T-cell (primary cell): ENCODE measurements at regions not wholly inside any gene's neighbourhood (a gene's known extent, or its start where the extent isn't known, plus 50 kb on each side); places are given as distances from the start of the nearest gene placed in this dataset.

Experiments
- ATAC-seq, 4 experiments: fragments of 200-7000 bp in 3 of 4; fragments of 150-1000 bp in 1 of 4; cut with Tn5 transposase; replicated peaks in 1 of 4; 1 replicate in 3 of 4; 2 replicates in 1 of 4; pipeline ENCODE4 v1.10.0; 2021; ENCODE audit warnings: moderate library complexity in 3 of 4, mild to moderate bottlenecking in 2 of 4, moderate number of reproducible peaks in 1 of 4
- CTCF ChIA-PET, 2 donors: fragments of 300-600 bp; sonication (Branson Sonifier 250); formaldehyde crosslinking; loops; one replicate each; lab custom pipeline; 2022; ENCODE audit warnings: antibody characterized with exemption in 2 of 2; lab: Charles Lee
- POLR2A ChIA-PET, 2 donors: fragments of 300-600 bp; sonication (Branson Sonifier 250); formaldehyde crosslinking; loops; one replicate each; lab custom pipeline; 2022; ENCODE audit warnings: antibody characterized with exemption in 2 of 2; lab: Charles Lee
- DNase-seq, 35 experiments: peaks; one replicate each; pipeline versions ENCODE4 v3.0.0 to v3.0.0-alpha.2; 2013 to 2023
- H3K27ac ChIP-seq: one replicate; pipeline ENCODE4 v1.5.1; 2013; ENCODE audit warnings: low read length
- H3K27me3 ChIP-seq, 2 experiments: replicated peaks in 1 of 2; 1 replicate in 1 of 2; 2 replicates in 1 of 2; pipeline versions ENCODE4 v1.6.1 to v1.7.0; 2013; ENCODE audit warnings: low read length in 1 of 2, mixed read lengths in 1 of 2; ENCODE audit not compliant: control insufficient read depth in 2 of 2, insufficient read depth in 2 of 2; ENCODE audit errors: extremely low read depth in 1 of 2
- H3K36me3 ChIP-seq, 2 donors: 1 replicate in 1 of 2; 2 replicates in 1 of 2; pipeline versions ENCODE4 v1.6.1 to v1.7.0; 2013; ENCODE audit warnings: low read length in 1 of 2; ENCODE audit not compliant: control insufficient read depth in 2 of 2, insufficient read depth in 1 of 2; ENCODE audit errors: extremely low read depth in 1 of 2
- H3K4me1 ChIP-seq, 2 experiments: 1 replicate in 1 of 2; 2 replicates in 1 of 2; pipeline versions ENCODE4 v1.6.1 to v1.7.0; 2013; ENCODE audit warnings: low read length in 2 of 2, mixed read lengths in 1 of 2; ENCODE audit not compliant: insufficient read depth in 2 of 2, control insufficient read depth in 1 of 2; ENCODE audit errors: extremely low read depth in 1 of 2
- H3K4me3 ChIP-seq, 2 donors: 1 replicate in 1 of 2; 2 replicates in 1 of 2; pipeline versions ENCODE4 v1.5.1 to v1.7.0; 2013; ENCODE audit warnings: mild to moderate bottlenecking in 2 of 2, low read length in 1 of 2, moderate library complexity in 1 of 2; ENCODE audit not compliant: control insufficient read depth in 1 of 2; ENCODE audit errors: extremely low read depth in 1 of 2
- H3K9me3 ChIP-seq: 2 replicates; pipeline ENCODE4 v1.7.0; 2013
- H3K27ac Mint-ChIP-seq, 2 donors: one replicate each; pipeline ENCODE4 v1.8.0; 2020 to 2021; ENCODE audit warnings: mild to moderate bottlenecking in 2 of 2, mixed read lengths in 2 of 2
- H3K27me3 Mint-ChIP-seq, 2 donors: one replicate each; pipeline ENCODE4 v1.8.0; 2021 to 2022; ENCODE audit warnings: mixed read lengths in 2 of 2
- H3K36me3 Mint-ChIP-seq: one replicate; pipeline ENCODE4 v1.8.0; 2021; ENCODE audit warnings: mixed read lengths
- H3K4me1 Mint-ChIP-seq, 3 donors: one replicate each; pipeline ENCODE4 v1.8.0; 2020 to 2022; ENCODE audit warnings: mixed read lengths in 3 of 3, mild to moderate bottlenecking in 1 of 3
- H3K4me3 Mint-ChIP-seq, 3 donors: one replicate each; pipeline ENCODE4 v1.8.0; 2020 to 2022; ENCODE audit warnings: mild to moderate bottlenecking in 3 of 3, mixed read lengths in 3 of 3, moderate library complexity in 3 of 3
- H3K9me3 Mint-ChIP-seq, 3 donors: one replicate each; pipeline ENCODE4 v1.8.0; 2020 to 2022; ENCODE audit warnings: mixed read lengths in 3 of 3
- WGBS: methylation state at CpG from one replicate; pipeline ENCODE4 v1.1.5; 2013; ENCODE audit warnings: missing lambda C conversion rate; ENCODE audit not compliant: insufficient coverage; 5-methylcytosine and 5-hydroxymethylcytosine counted together

DNA sequence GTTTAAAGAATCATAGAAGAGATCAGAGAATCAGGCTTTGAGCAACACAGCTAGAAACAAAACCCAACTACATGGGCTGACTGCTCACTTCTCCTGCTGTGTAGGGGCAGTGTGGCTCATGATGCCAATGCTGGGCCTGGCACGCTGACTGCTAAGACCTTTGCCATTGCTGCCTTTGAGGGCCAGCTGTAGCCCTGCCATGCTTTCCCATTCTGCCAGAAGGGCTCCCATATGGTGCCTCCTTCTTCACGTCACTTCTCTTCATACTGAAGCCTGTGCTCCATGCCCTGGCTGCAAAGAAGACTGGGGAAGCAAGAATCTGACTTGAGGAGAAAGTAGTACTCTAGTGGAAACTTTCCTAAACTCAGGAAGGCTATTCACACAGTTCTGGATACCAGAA, 232.9 kb downstream of the UTP18 start:
- Histone ChIP-seq H3K27ac (no peak overlapping the region), H3K4me1 (no peaks in the 10 kb centered on the region), H3K9me3 (no peaks in the 10 kb centered on the region), H3K36me3 (no peaks in the 10 kb centered on the region), H3K4me3 (no peak overlapping the region), H3K27me3 (no peaks in the 10 kb centered on the region)
- POLR2A ChIA-PET: no interaction called here
- Mint-ChIP-seq H3K4me3 (no peak overlapping the region), H3K4me1 (no peaks in the 10 kb centered on the region), H3K27me3 (peaks cover 2 to 4% of the 10 kb centered on the region in 2 donors), H3K27ac (no peak overlapping the region), H3K9me3 (no peaks in the 10 kb centered on the region), H3K36me3 (no peaks in the 10 kb centered on the region)
- ATAC-seq (no peak), DNase-seq (no peak)
- WGBS: 71% methylated on average over 1 of the region's 2 CpGs
- CTCF ChIA-PET: no interaction called here

- Histone ChIP-seq H3K9me3 (no peaks in the 10 kb centered on the region), H3K4me3 (no peak overlapping the region), H3K36me3 (no peaks in the 10 kb centered on the region), H3K27me3 (peaks cover 0 to 2% of the 10 kb centered on the region in 2 experiments), H3K4me1 (no peaks in the 10 kb centered on the region), H3K27ac (no peak overlapping the region)
- ChIA-PET POLR2A (no interaction called here), CTCF (no interaction called here)
- H3K4me1 Mint-ChIP-seq: no peaks in the 10 kb centered on the region
- H3K27ac Mint-ChIP-seq: no peak overlapping the region
- no peak for ATAC-seq
- no CpG with 5 or more reads among the region's 1 CpG for WGBS
- no peaks in the 10 kb centered on the region for H3K9me3 Mint-ChIP-seq
- H3K4me3 Mint-ChIP-seq: no peak overlapping the region
- no peak for DNase-seq
- H3K27me3 Mint-ChIP-seq: peaks cover 0 to 3% of the 10 kb centered on the region in 2 donors
- H3K36me3 Mint-ChIP-seq: no peaks in the 10 kb centered on the region
These were observed 236.0 kb downstream of the UTP18 start for GRCh38 chr17:51496378-51496777.

DNA sequence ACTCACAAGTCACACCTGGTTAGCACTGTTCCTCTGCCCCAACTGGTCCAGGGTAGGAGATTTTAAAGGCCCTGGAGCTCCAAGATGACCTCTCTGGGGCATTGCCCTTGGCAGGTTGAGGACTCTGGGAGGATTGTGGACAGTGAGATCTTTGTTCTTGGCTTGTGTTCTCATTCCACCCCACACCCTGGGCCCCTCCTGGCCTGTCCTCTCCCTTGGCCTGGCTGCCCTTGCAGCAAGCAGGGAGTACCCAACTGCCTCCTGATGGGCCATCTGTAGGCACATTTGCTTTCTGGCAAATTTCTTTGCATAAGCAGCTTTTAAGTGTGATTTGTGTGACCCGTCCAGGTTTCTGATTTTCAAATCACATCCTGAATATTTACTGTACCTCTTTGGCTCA, 239.6 kb downstream of the UTP18 start:
- ChIA-PET CTCF (no interaction called here), POLR2A (no interaction called here)
- Mint-ChIP-seq H3K36me3 (no peaks in the 10 kb centered on the region), H3K27me3 (peaks cover 10 to 21% of the 10 kb centered on the region in 2 donors), H3K4me1 (no peaks in the 10 kb centered on the region), H3K9me3 (no peaks in the 10 kb centered on the region), H3K4me3 (no peak overlapping the region), H3K27ac (no peak overlapping the region)
- Histone ChIP-seq H3K9me3 (no peaks in the 10 kb centered on the region), H3K27ac (no peak overlapping the region), H3K27me3 (peaks cover 0 to 2% of the 10 kb centered on the region in 2 experiments), H3K4me3 (no peak overlapping the region), H3K36me3 (no peaks in the 10 kb centered on the region), H3K4me1 (no peaks in the 10 kb centered on the region)
- DNase-seq (no peak), ATAC-seq (no peak)
- no CpG with 5 or more reads among the region's 1 CpG for WGBS

DNA sequence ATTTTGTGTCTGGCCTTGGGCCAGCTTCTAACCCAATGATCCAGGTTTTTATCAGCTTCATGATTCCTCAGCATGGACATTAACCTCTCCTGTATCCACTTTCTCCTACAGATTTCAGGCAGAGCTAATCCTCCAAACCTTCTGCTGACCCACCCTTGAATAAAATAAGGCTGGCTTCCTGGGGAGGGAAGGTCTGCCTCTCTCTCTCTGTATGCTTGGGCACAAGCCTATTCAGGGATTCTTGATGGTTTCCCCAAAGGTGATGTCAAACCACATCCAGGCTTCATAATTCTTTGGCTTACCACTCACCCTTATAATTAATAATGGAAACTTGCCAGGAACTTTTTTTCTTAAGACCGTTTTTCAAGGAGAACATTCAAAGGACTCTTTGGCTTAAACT, 240.1 kb downstream of the UTP18 start:
- DNase-seq: no peak
- Histone ChIP-seq H3K36me3 (no peaks in the 10 kb centered on the region), H3K27ac (no peak overlapping the region), H3K4me3 (no peak overlapping the region), H3K9me3 (no peaks in the 10 kb centered on the region), H3K4me1 (no peaks in the 10 kb centered on the region), H3K27me3 (peaks cover 2% of the 10 kb centered on the region in 2 experiments)
- no peaks in the 10 kb centered on the region for H3K9me3 Mint-ChIP-seq
- ATAC-seq: no peak
- no peak overlapping the region for H3K4me3 Mint-ChIP-seq
- WGBS: no CpG with 5 or more reads among the region's 1 CpG
- no peaks in the 10 kb centered on the region for H3K4me1 Mint-ChIP-seq
- POLR2A ChIA-PET: no interaction called here
- no peaks in the 10 kb centered on the region for H3K36me3 Mint-ChIP-seq
- no peak overlapping the region for H3K27ac Mint-ChIP-seq
- CTCF ChIA-PET: interaction anchor here in 1 of 2 donors (0.5 kb wide), 1 partner anchor 42 kb away, joined by 5 read pairs; no protein-coding TSS in a partner anchor
- peaks cover 10 to 22% of the 10 kb centered on the region in 2 donors for H3K27me3 Mint-ChIP-seq

DNA sequence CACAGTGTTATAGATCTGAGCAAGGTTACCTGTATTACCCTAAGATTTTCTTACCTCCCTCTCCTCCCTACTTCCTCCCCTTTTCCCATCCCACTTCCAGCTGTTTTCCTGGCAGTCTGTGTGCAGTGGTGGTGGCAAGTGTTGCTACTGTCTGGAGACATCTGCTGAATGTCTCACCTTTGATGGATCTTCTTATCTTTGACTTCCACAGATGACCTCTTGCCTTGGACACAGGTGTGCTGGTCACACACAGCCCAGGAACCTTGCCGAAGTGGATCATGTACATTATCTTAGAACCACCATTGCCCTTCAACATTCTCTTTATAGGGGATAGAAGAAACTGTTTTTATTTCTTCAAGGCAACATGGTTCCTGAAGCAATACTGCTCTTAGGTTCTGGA, 245.1 kb downstream of the UTP18 start:
- Mint-ChIP-seq H3K4me3 (no peak overlapping the region), H3K27me3 (peaks cover 10 to 40% of the 10 kb centered on the region in 2 donors), H3K4me1 (no peaks in the 10 kb centered on the region), H3K9me3 (no peaks in the 10 kb centered on the region), H3K27ac (no peak overlapping the region), H3K36me3 (no peaks in the 10 kb centered on the region)
- no peaks in the 10 kb centered on the region for H3K36me3 ChIP-seq
- POLR2A ChIA-PET: no interaction called here
- ATAC-seq: no peak
- no peaks in the 10 kb centered on the region for H3K4me1 ChIP-seq
- H3K9me3 ChIP-seq: no peaks in the 10 kb centered on the region
- H3K4me3 ChIP-seq: no peak overlapping the region
- H3K27me3 ChIP-seq: peaks cover 2% of the 10 kb centered on the region in 2 experiments
- DNase-seq: no peak
- no CpG with 5 or more reads among the region's 1 CpG for WGBS
- H3K27ac ChIP-seq: no peak overlapping the region
- CTCF ChIA-PET: no interaction called here

DNA sequence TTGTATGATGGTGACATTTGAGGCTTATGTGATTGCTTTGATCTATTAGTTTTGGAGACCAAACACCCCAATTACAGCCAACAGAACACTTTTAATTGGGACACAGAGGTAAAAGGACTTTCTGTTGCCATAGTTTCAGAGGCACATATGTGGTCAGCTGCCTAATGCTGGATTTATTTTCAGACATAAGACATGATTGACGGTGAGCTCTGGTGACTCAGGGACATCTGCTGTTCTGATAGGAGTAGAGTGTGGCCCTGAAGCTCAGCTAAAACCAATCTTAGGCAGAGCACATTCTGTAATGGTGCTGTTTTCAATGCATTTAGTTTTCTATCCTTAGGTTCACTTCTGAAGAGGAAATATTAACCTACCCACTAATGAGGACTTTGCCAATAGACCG, 247.1 kb downstream of the UTP18 start:
- DNase-seq (no peak), ATAC-seq (no peak)
- peaks cover 9 to 40% of the 10 kb centered on the region in 2 donors for H3K27me3 Mint-ChIP-seq
- peaks cover 0 to 6% (median 5%) of the 10 kb centered on the region in 3 donors for H3K4me1 Mint-ChIP-seq
- no CpG with 5 or more reads among the region's 2 CpGs for WGBS
- H3K27ac Mint-ChIP-seq: no peak overlapping the region
- Histone ChIP-seq H3K27ac (no peak overlapping the region), H3K4me3 (no peak overlapping the region), H3K4me1 (no peaks in the 10 kb centered on the region), H3K9me3 (no peaks in the 10 kb centered on the region), H3K27me3 (peaks cover 2 to 6% of the 10 kb centered on the region in 2 experiments), H3K36me3 (no peaks in the 10 kb centered on the region)
- H3K36me3 Mint-ChIP-seq: no peaks in the 10 kb centered on the region
- H3K4me3 Mint-ChIP-seq: no peak overlapping the region
- POLR2A ChIA-PET: no interaction called here
- H3K9me3 Mint-ChIP-seq: no peaks in the 10 kb centered on the region
- CTCF ChIA-PET: no interaction called here

GRCh38 chr17:51508048-51508447, 247.7 kb downstream of the UTP18 start:
- Histone ChIP-seq H3K27me3 (peaks cover 2 to 6% of the 10 kb centered on the region in 2 experiments), H3K4me1 (no peaks in the 10 kb centered on the region), H3K4me3 (no peak overlapping the region), H3K27ac (no peak overlapping the region), H3K36me3 (no peaks in the 10 kb centered on the region), H3K9me3 (no peaks in the 10 kb centered on the region)
- H3K9me3 Mint-ChIP-seq: no peaks in the 10 kb centered on the region
- CTCF ChIA-PET: no interaction called here
- DNase-seq (no peak), ATAC-seq (no peak)
- POLR2A ChIA-PET: no interaction called here
- peaks cover 7 to 38% of the 10 kb centered on the region in 2 donors for H3K27me3 Mint-ChIP-seq
- H3K27ac Mint-ChIP-seq: no peak overlapping the region
- H3K4me1 Mint-ChIP-seq: peaks cover 2 to 7% (median 6%) of the 10 kb centered on the region in 3 donors
- 88% methylated on average over 3 of the region's 4 CpGs for WGBS
- H3K4me3 Mint-ChIP-seq: no peak overlapping the region
- H3K36me3 Mint-ChIP-seq: no peaks in the 10 kb centered on the region
